IMR-90 (cell line): ENCODE measurements at regions not wholly inside any gene's neighbourhood (a gene's known extent, or its start where the extent isn't known, plus 50 kb on each side); places are given as distances from the start of the nearest gene placed in this dataset.

Source experiments
- ATAC-seq: fragments of 200-7000 bp; cut with Tn5 transposase; 2 replicates; pipeline ENCODE4 v1.9.1; 2020; ENCODE audit warnings: low read depth, mild to moderate bottlenecking, moderate library complexity
- BruUV-seq: library from RNA; stranded (reverse); fragments of 400-500 nt; replicated peaks from 2 replicates; lab custom pipeline; 2021; lab: Mats Ljungman, UMichigan
- CTCF ChIA-PET: fragments of 300-600 bp; formaldehyde crosslinking; extraction: SDS; loops from one replicate; lab custom pipeline; 2021; ENCODE audit warnings: antibody characterized with exemption; lab: Yijun Ruan, JAX
- POLR2A ChIA-PET: fragments of 300-600 bp; sonication (Branson Sonifier 250); formaldehyde crosslinking; loops from one replicate; lab custom pipeline; 2022; ENCODE audit warnings: antibody characterized with exemption; ENCODE audit not compliant: unreplicated experiment; lab: Charles Lee
- DNase-seq: peaks from one replicate; pipeline ENCODE4 v3.0.0; 2013
- H2AFZ ChIP-seq: replicated peaks from 2 replicates; pipeline ENCODE3; 2013; ENCODE audit warnings: low read length, mild to moderate bottlenecking; ENCODE audit not compliant: poor library complexity
- H2AK5ac ChIP-seq: 2 replicates; pipeline ENCODE4 v1.6.1; 2013; ENCODE audit warnings: low read depth, low read length, inconsistent platforms
- H2AK9ac ChIP-seq: replicated peaks from 2 replicates; pipeline ENCODE3; 2013; ENCODE audit warnings: mild to moderate bottlenecking, low read depth, low read length, moderate library complexity; ENCODE audit not compliant: poor library complexity
- H2BK120ac ChIP-seq: 2 replicates; pipeline ENCODE4 v1.6.1; 2013; ENCODE audit warnings: low read depth, low read length, inconsistent platforms
- H2BK15ac ChIP-seq: 3 replicates; pipeline ENCODE4 v1.6.1; 2013; ENCODE audit warnings: low read depth, low read length, inconsistent platforms
- H2BK20ac ChIP-seq: 2 replicates; pipeline ENCODE4 v1.6.1; 2013; ENCODE audit warnings: low read depth, mild to moderate bottlenecking, inconsistent platforms, low read length, moderate library complexity
- H2BK5ac ChIP-seq: 2 replicates; pipeline ENCODE4 v1.6.1; 2013; ENCODE audit warnings: mild to moderate bottlenecking, low read depth, low read length, inconsistent platforms; ENCODE audit not compliant: poor library complexity, severe bottlenecking
- H3K14ac ChIP-seq: replicated peaks from 2 replicates; pipeline ENCODE4 v1.6.1; 2013; ENCODE audit warnings: low read depth, low read length, inconsistent platforms
- H3K18ac ChIP-seq: 2 replicates; pipeline ENCODE4 v1.6.1; 2013; ENCODE audit warnings: low read depth, low read length, control low read depth
- H3K23ac ChIP-seq: 2 replicates; pipeline ENCODE4 v1.6.1; 2013; ENCODE audit warnings: low read depth, low read length, inconsistent platforms
- H3K27ac ChIP-seq: 2 replicates; pipeline ENCODE4 v1.5.1; 2013; ENCODE audit warnings: mild to moderate bottlenecking, control low read depth, low read length; ENCODE audit not compliant: insufficient read depth
- H3K27me3 ChIP-seq: 2 replicates; pipeline ENCODE4 v1.6.1; 2013; ENCODE audit warnings: low read length; ENCODE audit not compliant: control insufficient read depth, insufficient read depth
- H3K36me3 ChIP-seq: 2 replicates; pipeline ENCODE4 v1.6.1; 2013; ENCODE audit warnings: low read length, mixed read lengths; ENCODE audit not compliant: control insufficient read depth, insufficient read depth
- H3K4ac ChIP-seq: 2 replicates; pipeline ENCODE4 v1.6.1; 2013; ENCODE audit warnings: low read depth, low read length, inconsistent platforms
- H3K4me1 ChIP-seq: 2 replicates; pipeline ENCODE4 v1.6.1; 2013; ENCODE audit warnings: low read length, mixed read lengths; ENCODE audit not compliant: control insufficient read depth, insufficient read depth
- H3K4me2 ChIP-seq: 2 replicates; pipeline ENCODE4 v1.6.1; 2013; ENCODE audit warnings: low read depth, mild to moderate bottlenecking, control low read depth, low read length, moderate library complexity
- H3K4me3 ChIP-seq: 2 replicates; pipeline ENCODE4 v1.5.1; 2013; ENCODE audit warnings: low read depth, mild to moderate bottlenecking, control low read depth, low read length, moderate library complexity; ENCODE audit not compliant: insufficient read depth
- H3K56ac ChIP-seq: 2 replicates; pipeline ENCODE4 v1.6.1; 2013; ENCODE audit warnings: low read length, inconsistent platforms; ENCODE audit not compliant: insufficient read depth; ENCODE audit errors: extremely low read depth
- H3K79me1 ChIP-seq, 2 experiments: 2 replicates each; pipeline ENCODE4 v1.6.1; 2013; ENCODE audit warnings: low read length in 2 of 2, inconsistent platforms in 1 of 2, low read depth in 1 of 2
- H3K9ac ChIP-seq: 2 replicates; pipeline ENCODE4 v1.6.1; 2013; ENCODE audit warnings: low read depth, low read length, control low read depth
- H3K9me1 ChIP-seq: 2 replicates; pipeline ENCODE4 v1.6.1; 2013; ENCODE audit warnings: low read length, inconsistent platforms; ENCODE audit not compliant: insufficient read depth
- H3K9me3 ChIP-seq: 2 replicates; pipeline ENCODE4 v1.6.1; 2013; ENCODE audit warnings: low read length; ENCODE audit not compliant: control insufficient read depth, insufficient read depth
- H4K20me1 ChIP-seq: 2 replicates; pipeline ENCODE4 v1.6.1; 2013; ENCODE audit warnings: low read length, inconsistent platforms; ENCODE audit not compliant: insufficient read depth
- H4K5ac ChIP-seq: 2 replicates; pipeline ENCODE4 v1.6.1; 2013; ENCODE audit warnings: mild to moderate bottlenecking, low read depth, low read length, control low read depth
- H4K8ac ChIP-seq, 2 experiments: 2 replicates each; pipeline ENCODE4 v1.6.1; 2013; ENCODE audit warnings: low read depth in 2 of 2, low read length in 2 of 2, control low read depth in 1 of 2, inconsistent platforms in 1 of 2
- H4K91ac ChIP-seq: 2 replicates; pipeline ENCODE4 v1.6.1; 2013; ENCODE audit warnings: low read depth, low read length, inconsistent platforms; ENCODE audit not compliant: insufficient read depth
- BHLHE40 ChIP-seq: fragments of 150-350 bp; IDR thresholded peaks from 2 replicates; pipeline ENCODE4 v1.6.1; 2016; ENCODE audit warnings: mild to moderate bottlenecking, low read depth, low read length
- CEBPB ChIP-seq: IDR thresholded peaks from 2 replicates; pipeline ENCODE4 v1.6.1; 2012; ENCODE audit warnings: low read depth, low read length, improper control_type of control experiment
- NFE2L2 ChIP-seq: fragments of 150-350 bp; IDR thresholded peaks from 2 replicates; pipeline ENCODE4 v1.6.1; 2016; ENCODE audit warnings: low read depth, mild to moderate bottlenecking, low read length
- POLR2A ChIP-seq: IDR thresholded peaks from 2 replicates; pipeline ENCODE4 v1.6.1; 2012; ENCODE audit warnings: mild to moderate bottlenecking, low read depth, low read length
- RFX5 ChIP-seq: IDR thresholded peaks from 2 replicates; pipeline ENCODE4 v1.8.0; 2012; ENCODE audit warnings: low read depth, mild to moderate bottlenecking, low read length, moderate library complexity
- SMC3 ChIP-seq: fragments of 150-350 bp; IDR thresholded peaks from 2 replicates; pipeline ENCODE4 v1.6.1; 2016; ENCODE audit warnings: low read depth, mild to moderate bottlenecking, antibody characterized with exemption, low read length, moderate library complexity
- WGBS, 2 experiments: methylation state at CpG; one replicate each; pipeline versions ENCODE4 v1.1.5 to v1.1.7; 2013; ENCODE audit warnings: missing lambda C conversion rate in 2 of 2; ENCODE audit not compliant: insufficient read length in 1 of 2; ENCODE audit errors: extremely low coverage in 2 of 2; 5-methylcytosine and 5-hydroxymethylcytosine counted together
- dilution Hi-C: fragments of 300-500 bp; cut with HindIII; formaldehyde crosslinking; loops from one replicate; pipeline ENCODE4 v1.14.3; 2018; ENCODE audit warnings: low sequenced_read_pairs; ENCODE audit not compliant: unreplicated experiment
- in situ Hi-C: fragments of 300-500 bp; cut with MboI; formaldehyde crosslinking; loops from 3 replicates; pipeline ENCODE4 v1.14.3; 2019; ENCODE audit warnings: low sequenced_read_pairs, inconsistent platforms, mixed read lengths
- intact Hi-C: fragments of 100-400 bp; cut with micrococcal nuclease; formaldehyde crosslinking; loops from 2 replicates; pipeline ENCODE4 v1.10.0; 2022
- TF ChIP-seq, protein P1 (sequence below): fragments of 150-350 bp; IDR thresholded peaks from 2 replicates; pipeline ENCODE4 v1.6.1; 2016; ENCODE audit warnings: low read depth, mild to moderate bottlenecking, low read length, moderate library complexity, borderline replicate concordance
- TF ChIP-seq, protein P2 (sequence below): fragments of 150-350 bp; IDR thresholded peaks from 2 replicates; pipeline ENCODE4 v1.6.1; 2017; ENCODE audit warnings: mild to moderate bottlenecking, antibody characterized with exemption, low read length, low read depth

DNA sequence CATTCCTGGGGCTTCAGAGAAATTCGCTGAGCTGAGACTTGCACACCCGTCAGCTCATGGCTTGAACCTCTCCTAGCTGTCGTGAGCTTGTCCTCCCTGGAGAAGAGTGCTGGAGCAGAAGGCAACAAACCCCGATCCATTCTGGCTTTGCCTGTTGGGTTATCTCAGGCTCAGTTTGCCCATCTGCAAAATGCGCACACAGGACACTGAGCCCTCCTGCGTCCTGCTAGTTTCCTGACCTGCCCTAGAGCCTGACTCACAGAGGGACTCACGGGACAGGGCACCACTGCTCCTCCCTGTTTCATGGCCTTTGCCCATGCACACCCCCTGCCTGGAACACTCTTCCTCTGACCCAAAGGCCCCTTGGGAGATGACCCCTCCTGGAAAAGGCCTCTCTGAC is 365.0 kb downstream of the MN1 start:
- no peak for ATAC-seq
- CTCF ChIA-PET, result no interaction called here

More for the DNA sequence above, 365.0 kb downstream of the MN1 start:
- peak overlapping the region; percentile 40 for H2AFZ ChIP-seq
- peak overlapping the region; percentile 1; the same call in 1 of the 2 replicates for H2AK5ac ChIP-seq
- no TSS peak for BruUV-seq
- H2BK5ac ChIP-seq, result no peak overlapping the region
- no peak for DNase-seq
- H4K91ac ChIP-seq, result no peak overlapping the region
- H3K27me3 ChIP-seq, result peaks cover 19% of the 10 kb centered on the region; the same call in 1 of the 2 replicates
- no peak overlapping the region for H2BK15ac ChIP-seq
- 84% methylated on average over 3 of the region's 7 CpGs; no CpG with 5 or more reads in 1 of the 2 experiments for WGBS, 2 experiments
- no peak overlapping the region for H2BK20ac ChIP-seq
- no peak overlapping the region for H4K5ac ChIP-seq
- dilution Hi-C loops (no loop called here), in situ Hi-C loops (no loop called here), intact Hi-C loops (no loop called here)
- POLR2A ChIA-PET, result no interaction called here
- no peaks in the 10 kb centered on the region for H4K20me1 ChIP-seq
- H3K4me2 ChIP-seq, result no peak overlapping the region
- H3K9ac ChIP-seq, result no peak overlapping the region
- H3K14ac ChIP-seq, result no peak overlapping the region
- no peak overlapping the region for H3K18ac ChIP-seq
- no peaks in the 10 kb centered on the region for H3K79me1 ChIP-seq
- no peak for TF ChIP-seq NFE2L2
- TF ChIP-seq, protein P1, sequence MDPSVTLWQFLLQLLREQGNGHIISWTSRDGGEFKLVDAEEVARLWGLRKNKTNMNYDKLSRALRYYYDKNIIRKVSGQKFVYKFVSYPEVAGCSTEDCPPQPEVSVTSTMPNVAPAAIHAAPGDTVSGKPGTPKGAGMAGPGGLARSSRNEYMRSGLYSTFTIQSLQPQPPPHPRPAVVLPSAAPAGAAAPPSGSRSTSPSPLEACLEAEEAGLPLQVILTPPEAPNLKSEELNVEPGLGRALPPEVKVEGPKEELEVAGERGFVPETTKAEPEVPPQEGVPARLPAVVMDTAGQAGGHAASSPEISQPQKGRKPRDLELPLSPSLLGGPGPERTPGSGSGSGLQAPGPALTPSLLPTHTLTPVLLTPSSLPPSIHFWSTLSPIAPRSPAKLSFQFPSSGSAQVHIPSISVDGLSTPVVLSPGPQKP, result no peak
- no peak for TF ChIP-seq CEBPB
- no peak for TF ChIP-seq RFX5
- TF ChIP-seq, protein P2, sequence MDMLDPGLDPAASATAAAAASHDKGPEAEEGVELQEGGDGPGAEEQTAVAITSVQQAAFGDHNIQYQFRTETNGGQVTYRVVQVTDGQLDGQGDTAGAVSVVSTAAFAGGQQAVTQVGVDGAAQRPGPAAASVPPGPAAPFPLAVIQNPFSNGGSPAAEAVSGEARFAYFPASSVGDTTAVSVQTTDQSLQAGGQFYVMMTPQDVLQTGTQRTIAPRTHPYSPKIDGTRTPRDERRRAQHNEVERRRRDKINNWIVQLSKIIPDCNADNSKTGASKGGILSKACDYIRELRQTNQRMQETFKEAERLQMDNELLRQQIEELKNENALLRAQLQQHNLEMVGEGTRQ, result no peak
- no peak for TF ChIP-seq SMC3
- TF ChIP-seq POLR2A, result no peak
- TF ChIP-seq BHLHE40, result no peak
- H3K23ac ChIP-seq, result no peak overlapping the region
- peaks cover 10% of the 10 kb centered on the region for H3K9me3 ChIP-seq
- no peak overlapping the region for H3K4me3 ChIP-seq
- no peak overlapping the region for H2BK120ac ChIP-seq
- no peak overlapping the region for H2AK9ac ChIP-seq
- H3K56ac ChIP-seq, result no peak overlapping the region
- no peak overlapping the region for H3K27ac ChIP-seq
- no peak overlapping the region for H3K4ac ChIP-seq
- no peaks in the 10 kb centered on the region for H3K9me1 ChIP-seq
- peaks cover 2% of the 10 kb centered on the region; the same call in 1 of the 2 replicates for H3K4me1 ChIP-seq
- H3K36me3 ChIP-seq, result no peaks in the 10 kb centered on the region
- H4K8ac ChIP-seq, result no peak overlapping the region
